Bronchial epithelial cell (primary cell): ENCODE measurements at regions not wholly inside any gene's neighbourhood (a gene's known extent, or its start where the extent isn't known, plus 50 kb on each side); places are given as distances from the start of the nearest gene placed in this dataset.

Experiments
- DNase-seq: peaks from one replicate; pipeline ENCODE4 v3.0.0-alpha.2; 2010; ENCODE audit warnings: low read depth
- FAIRE-seq: peaks from 2 replicates; lab custom pipeline; 2011; peaks lifted over from hg19 to GRCh38; lab: Jason Lieb, UNC
- H3K27me3 ChIP-seq: 2 replicates; pipeline ENCODE4 v1.5.1; 2011; ENCODE audit warnings: low read length; ENCODE audit not compliant: control insufficient read depth, insufficient read depth
- H3K36me3 ChIP-seq: 2 replicates; pipeline ENCODE4 v1.5.1; 2011; ENCODE audit warnings: low read length; ENCODE audit not compliant: control insufficient read depth, insufficient read depth
- H3K4me3 ChIP-seq: 2 replicates; pipeline ENCODE4 v1.5.1; 2011; ENCODE audit warnings: mild to moderate bottlenecking, low read depth, low read length, control low read depth
- TF ChIP-seq, protein P1 (sequence below): IDR thresholded peaks from 2 replicates; pipeline ENCODE4 v1.5.1; 2011; ENCODE audit warnings: mild to moderate bottlenecking, moderate library complexity, low read length, control low read depth, inconsistent platforms; ENCODE audit not compliant: insufficient read depth, severe bottlenecking

DNA sequence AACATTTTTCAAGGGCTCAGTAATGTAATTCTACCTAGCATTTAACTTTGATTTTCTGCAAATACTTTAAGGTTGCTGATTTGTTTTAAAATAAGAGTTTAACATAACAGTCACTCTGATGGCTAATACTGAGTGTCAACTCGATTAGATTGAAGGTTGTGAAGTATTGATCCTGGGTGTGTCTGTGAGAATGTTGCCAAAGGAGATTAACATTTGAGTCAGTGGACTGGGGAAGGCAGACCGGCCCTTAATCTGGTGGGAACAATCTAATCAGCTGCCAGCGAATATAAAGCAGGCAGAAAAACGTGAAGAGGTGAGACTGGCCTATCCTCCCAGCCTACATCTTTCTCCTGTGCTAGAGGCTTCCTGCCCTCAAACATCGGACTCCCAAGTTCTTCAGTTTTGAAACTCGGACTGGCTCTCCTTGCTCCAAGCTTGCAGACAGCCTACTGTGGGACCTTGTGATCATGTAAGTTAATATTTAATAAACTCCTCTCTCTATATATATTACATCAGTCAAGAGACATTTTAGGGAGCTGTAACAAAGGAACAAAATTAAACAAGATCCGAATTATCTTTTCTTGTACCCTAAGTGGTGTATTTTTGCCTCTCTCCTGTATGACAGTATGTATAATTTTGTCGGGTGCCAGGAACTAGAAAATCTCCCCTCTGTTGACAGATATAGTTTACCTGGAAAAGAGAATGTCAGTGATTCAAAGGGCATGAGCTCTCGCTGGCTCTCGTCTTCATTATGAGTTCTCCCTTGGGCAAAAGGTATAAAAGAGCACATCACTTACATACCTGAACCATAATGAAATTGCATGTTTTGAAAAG is 576.1 kb downstream of the LRRC70 start:
- DNase-seq (no peak), FAIRE-seq (no peak)
- TF ChIP-seq, protein P1, sequence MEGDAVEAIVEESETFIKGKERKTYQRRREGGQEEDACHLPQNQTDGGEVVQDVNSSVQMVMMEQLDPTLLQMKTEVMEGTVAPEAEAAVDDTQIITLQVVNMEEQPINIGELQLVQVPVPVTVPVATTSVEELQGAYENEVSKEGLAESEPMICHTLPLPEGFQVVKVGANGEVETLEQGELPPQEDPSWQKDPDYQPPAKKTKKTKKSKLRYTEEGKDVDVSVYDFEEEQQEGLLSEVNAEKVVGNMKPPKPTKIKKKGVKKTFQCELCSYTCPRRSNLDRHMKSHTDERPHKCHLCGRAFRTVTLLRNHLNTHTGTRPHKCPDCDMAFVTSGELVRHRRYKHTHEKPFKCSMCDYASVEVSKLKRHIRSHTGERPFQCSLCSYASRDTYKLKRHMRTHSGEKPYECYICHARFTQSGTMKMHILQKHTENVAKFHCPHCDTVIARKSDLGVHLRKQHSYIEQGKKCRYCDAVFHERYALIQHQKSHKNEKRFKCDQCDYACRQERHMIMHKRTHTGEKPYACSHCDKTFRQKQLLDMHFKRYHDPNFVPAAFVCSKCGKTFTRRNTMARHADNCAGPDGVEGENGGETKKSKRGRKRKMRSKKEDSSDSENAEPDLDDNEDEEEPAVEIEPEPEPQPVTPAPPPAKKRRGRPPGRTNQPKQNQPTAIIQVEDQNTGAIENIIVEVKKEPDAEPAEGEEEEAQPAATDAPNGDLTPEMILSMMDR, result no peak
- H3K27me3 ChIP-seq, result no peaks in the 10 kb centered on the region
- no peaks in the 10 kb centered on the region for H3K36me3 ChIP-seq
- H3K4me3 ChIP-seq, result no peak overlapping the region

- H3K36me3 ChIP-seq, result no peaks in the 10 kb centered on the region
- TF ChIP-seq, protein P1, result no peak
- no peak for FAIRE-seq
Observed at GRCh38 chr5:63152871-63153270, 574.3 kb downstream of the LRRC70 start.

GRCh38 chr5:63145167-63145566 is 566.5 kb downstream of the LRRC70 start:
- no peak for DNase-seq
- no peaks in the 10 kb centered on the region for H3K36me3 ChIP-seq
- H3K4me3 ChIP-seq, result no peak overlapping the region
- TF ChIP-seq, protein P1, result no peak
- H3K27me3 ChIP-seq, result no peaks in the 10 kb centered on the region
- FAIRE-seq, result no peak

More at GRCh38 chr5:63152871-63153270, 574.3 kb downstream of the LRRC70 start:
- no peak for DNase-seq
- no peak overlapping the region for H3K4me3 ChIP-seq
- H3K27me3 ChIP-seq, result no peaks in the 10 kb centered on the region

GRCh38 chr5:63141591-63141990 is 563.0 kb downstream of the LRRC70 start:
- DNase-seq (no peak), FAIRE-seq (no peak)
- TF ChIP-seq, protein P1, result no peak
- no peaks in the 10 kb centered on the region for H3K36me3 ChIP-seq
- H3K27me3 ChIP-seq, result no peaks in the 10 kb centered on the region
- H3K4me3 ChIP-seq, result no peak overlapping the region

DNA sequence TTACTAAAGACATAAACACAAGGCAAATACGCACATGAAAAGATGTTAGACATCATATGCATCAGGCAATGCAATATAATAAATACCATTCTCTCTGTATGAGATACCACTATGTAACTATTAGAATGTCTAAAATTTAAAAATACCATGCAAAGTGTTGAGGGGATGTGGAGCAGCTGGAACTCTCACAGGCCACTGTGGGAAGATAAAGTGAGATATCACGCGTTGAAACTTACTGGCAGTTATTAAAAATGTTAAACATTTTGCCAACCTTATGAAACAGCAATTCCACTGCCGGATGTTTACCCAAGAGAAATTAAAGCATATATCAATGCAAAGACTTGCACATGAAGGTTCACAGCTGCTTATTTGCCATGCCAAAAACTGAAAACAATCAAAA is 556.7 kb downstream of the LRRC70 start:
- Histone ChIP-seq H3K4me3 (no peak overlapping the region), H3K36me3 (no peaks in the 10 kb centered on the region), H3K27me3 (no peaks in the 10 kb centered on the region)
- TF ChIP-seq, protein P1, result no peak
- DNase-seq (no peak), FAIRE-seq (no peak)
